OCI-LY3 (cell line): ENCODE measurements at regions not wholly inside any gene's neighbourhood (a gene's known extent, or its start where the extent isn't known, plus 50 kb on each side); places are given as distances from the start of the nearest gene placed in this dataset.

Source experiments
- H2AFZ ChIP-seq: fragments of 200-600, 300-600 bp; shearing (Covaris generic); 2 replicates; pipeline ENCODE4 v1.6.0; 2014; ENCODE audit warnings: antibody characterized with exemption, low read depth, low read length
- H3K27ac ChIP-seq: fragments of 200-600, 300-600 bp; sonication (generic); 2 replicates; pipeline ENCODE4 v1.5.1; 2014; ENCODE audit warnings: mild to moderate bottlenecking, low read length, moderate library complexity, mixed read lengths
- H3K27me3 ChIP-seq: fragments of 200-600, 300-600 bp; sonication (generic); 2 replicates; pipeline ENCODE4 v1.6.1; 2014; ENCODE audit warnings: low read depth, low read length, mixed read lengths
- H3K36me3 ChIP-seq: fragments of 200-600, 300-600 bp; sonication (generic); replicated peaks from 2 replicates; pipeline ENCODE3; 2014; ENCODE audit warnings: low read depth, low read length, mixed read lengths
- H3K4me1 ChIP-seq: fragments of 300-600, 200-600 bp; sonication (generic); 2 replicates; pipeline ENCODE4 v1.6.1; 2014; ENCODE audit warnings: low read length, mixed read lengths
- H3K4me2 ChIP-seq: fragments of 200-600, 300-600 bp; sonication (generic); 2 replicates; pipeline ENCODE4 v1.6.1; 2014; ENCODE audit warnings: low read length, mixed read lengths
- H3K4me3 ChIP-seq: fragments of 300-600, 200-600 bp; sonication (generic); 2 replicates; pipeline ENCODE4 v1.5.1; 2014; ENCODE audit warnings: antibody characterized with exemption, mild to moderate bottlenecking, low read length, moderate library complexity
- H3K79me2 ChIP-seq: fragments of 300-600, 200-600 bp; shearing (Covaris generic); 2 replicates; pipeline ENCODE4 v1.6.1; 2014; ENCODE audit warnings: mild to moderate bottlenecking, low read length, mixed read lengths
- H3K9ac ChIP-seq: fragments of 300-600, 200-600 bp; shearing (Covaris generic); 2 replicates; pipeline ENCODE4 v1.6.0; 2014; ENCODE audit warnings: mild to moderate bottlenecking, low read length, moderate library complexity
- H3K9me3 ChIP-seq: fragments of 200-600, 300-600 bp; shearing (Covaris generic); 2 replicates; pipeline ENCODE4 v1.6.1; 2014; ENCODE audit warnings: low read length, mixed read lengths; ENCODE audit not compliant: insufficient read depth
- H4K20me1 ChIP-seq: fragments of 200-600, 300-600 bp; sonication (generic); 2 replicates; pipeline ENCODE4 v1.6.1; 2016; ENCODE audit warnings: low read length, mixed read lengths; ENCODE audit not compliant: insufficient read depth
- CTCF ChIP-seq: fragments of 200-600, 300-600 bp; sonication (generic); IDR thresholded peaks from 2 replicates; pipeline ENCODE4 v1.5.1; 2014; ENCODE audit warnings: antibody characterized with exemption, low read length, low read depth
- EZH2phosphoT487 ChIP-seq: fragments of 200-600 bp; shearing (Covaris generic); IDR thresholded peaks from 2 replicates; pipeline ENCODE4 v1.6.1; 2018; ENCODE audit warnings: antibody characterized with exemption, mixed run types, low read depth

DNA sequence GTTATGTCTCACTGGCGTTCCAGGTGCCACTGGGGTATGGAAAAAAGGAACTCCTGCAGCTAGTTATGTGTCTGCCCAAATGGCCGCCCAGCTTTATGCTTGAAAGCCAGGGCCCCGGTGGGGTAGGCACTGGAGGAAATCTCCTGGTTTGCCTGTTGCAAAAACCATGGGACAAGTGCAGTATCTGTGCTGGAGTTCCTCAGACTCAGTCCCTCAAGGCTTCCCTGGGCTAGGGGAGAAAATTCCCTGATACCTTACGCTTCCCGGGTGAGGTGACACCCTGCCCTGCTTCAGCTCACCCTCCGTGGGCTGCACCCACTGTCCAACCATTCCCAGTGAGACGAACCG, 90.3 kb upstream of the CDK6 start:
- Histone ChIP-seq H2AFZ (no peak overlapping the region), H3K79me2 (no peaks in the 10 kb centered on the region), H3K27ac (no peak overlapping the region), H4K20me1 (no peaks in the 10 kb centered on the region), H3K9ac (no peak overlapping the region), H3K4me2 (no peak overlapping the region), H3K9me3 (peaks cover 3% of the 10 kb centered on the region; the same call in 1 of the 2 replicates), H3K36me3 (no peaks in the 10 kb centered on the region), H3K4me1 (no peaks in the 10 kb centered on the region), H3K27me3 (no peaks in the 10 kb centered on the region), H3K4me3 (no peak overlapping the region)
- TF ChIP-seq EZH2phosphoT487 (no peak), CTCF (no peak)

- no peaks in the 10 kb centered on the region for H3K79me2 ChIP-seq
- no peak overlapping the region for H3K4me2 ChIP-seq
- no peak overlapping the region for H2AFZ ChIP-seq
- no peak overlapping the region for H3K27ac ChIP-seq
- H4K20me1 ChIP-seq: no peaks in the 10 kb centered on the region
- no peak overlapping the region for H3K9ac ChIP-seq
- no peaks in the 10 kb centered on the region for H3K36me3 ChIP-seq
- no peaks in the 10 kb centered on the region for H3K27me3 ChIP-seq
- TF ChIP-seq CTCF: no peak
- TF ChIP-seq EZH2phosphoT487: no peak
- H3K4me3 ChIP-seq: no peak overlapping the region
- H3K9me3 ChIP-seq: peaks cover 3% of the 10 kb centered on the region; the same call in 1 of the 2 replicates
- no peaks in the 10 kb centered on the region for H3K4me1 ChIP-seq
Observed at GRCh38 chr7:92925876-92926696, 89.7 kb upstream of the CDK6 start.

DNA sequence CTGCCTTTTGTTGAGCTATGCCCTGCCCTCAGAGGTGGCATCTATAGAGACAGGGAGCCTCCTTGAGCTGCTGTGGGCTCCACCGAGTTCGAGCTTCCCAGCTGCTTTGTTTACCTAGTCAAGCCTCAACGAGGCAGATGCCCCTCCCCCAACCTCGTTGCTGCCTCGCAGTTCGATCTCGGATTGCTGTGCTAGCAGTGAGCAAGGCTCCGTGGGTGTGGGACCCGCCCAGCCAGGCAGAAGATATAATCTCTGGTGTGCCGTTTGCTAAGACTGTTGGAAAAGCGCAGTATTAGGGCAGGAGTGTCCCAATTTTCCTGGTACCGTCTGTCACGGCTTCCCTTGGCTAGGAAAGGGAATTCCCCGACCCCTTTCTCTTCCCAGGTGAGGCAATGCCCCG, 88.4 kb upstream of the CDK6 start:
- Histone ChIP-seq H3K4me1 (no peaks in the 10 kb centered on the region), H3K4me2 (no peak overlapping the region), H3K9ac (no peak overlapping the region), H3K79me2 (no peaks in the 10 kb centered on the region), H2AFZ (no peak overlapping the region), H4K20me1 (no peaks in the 10 kb centered on the region), H3K36me3 (no peaks in the 10 kb centered on the region), H3K27ac (no peak overlapping the region), H3K27me3 (no peaks in the 10 kb centered on the region), H3K4me3 (no peak overlapping the region), H3K9me3 (no peaks in the 10 kb centered on the region; the same call in 1 of the 2 replicates)
- TF ChIP-seq CTCF (no peak), EZH2phosphoT487 (no peak)

GRCh38 chr7:92917230-92917629, 80.9 kb upstream of the CDK6 start:
- H3K9ac ChIP-seq: no peak overlapping the region
- no peaks in the 10 kb centered on the region for H3K4me1 ChIP-seq
- no peaks in the 10 kb centered on the region for H3K9me3 ChIP-seq
- no peak overlapping the region for H3K4me3 ChIP-seq
- H3K27me3 ChIP-seq: no peaks in the 10 kb centered on the region
- TF ChIP-seq EZH2phosphoT487 (no peak), CTCF (no peak)
- no peak overlapping the region for H2AFZ ChIP-seq
- H4K20me1 ChIP-seq: no peaks in the 10 kb centered on the region
- H3K79me2 ChIP-seq: no peaks in the 10 kb centered on the region
- no peaks in the 10 kb centered on the region for H3K36me3 ChIP-seq
- no peak overlapping the region for H3K27ac ChIP-seq
- H3K4me2 ChIP-seq: no peak overlapping the region
